GM12878 (cell line): ENCODE measurements at regions not wholly inside any gene's neighbourhood (a gene's known extent, or its start where the extent isn't known, plus 50 kb on each side); places are given as distances from the start of the nearest gene placed in this dataset.

ENCODE experiments used
- ATAC-seq: fragments of 200-7000 bp; cut with Tn5 transposase; 3 replicates; pipeline ENCODE4 v1.9.1; 2020; ENCODE audit warnings: mild to moderate bottlenecking, moderate library complexity
- BruUV-seq: library from RNA; stranded (reverse); fragments of 400-500 nt; replicated peaks from 2 replicates; lab custom pipeline; 2021; lab: Mats Ljungman, UMichigan
- CTCF ChIA-PET: fragments of 300-600 bp; sonication (Branson Sonifier 250); formaldehyde crosslinking; extraction: SDS; loops from one replicate; lab custom pipeline; 2021; ENCODE audit warnings: inconsistent platforms; lab: Yijun Ruan, JAX
- POLR2A ChIA-PET: fragments of 350-600 bp; formaldehyde crosslinking; extraction: SDS; loops from one replicate; lab custom pipeline; 2021; ENCODE audit warnings: inconsistent platforms; lab: Charles Lee
- RAD21 ChIA-PET: fragments of 300-600 bp; sonication (Branson Sonifier 250); formaldehyde crosslinking; loops from one replicate; lab custom pipeline; 2023; ENCODE audit warnings: antibody characterized with exemption; ENCODE audit not compliant: unreplicated experiment; lab: Charles Lee
- SMC1A ChIA-PET: fragments of 300-600 bp; sonication (Branson Sonifier 250); formaldehyde crosslinking; loops from one replicate; lab custom pipeline; 2023; ENCODE audit not compliant: unreplicated experiment, uncharacterized antibody; lab: Charles Lee
- DNase-seq: peaks from one replicate; pipeline ENCODE4 v3.0.0-alpha.2; 2011; ENCODE audit warnings: low read depth, low spot score
- FAIRE-seq: peaks from 3 replicates; lab custom pipeline; 2011; peaks lifted over from hg19 to GRCh38; lab: Jason Lieb, UNC
- H2AFZ ChIP-seq: 2 replicates; pipeline ENCODE4 v1.6.0; 2011; ENCODE audit warnings: low read depth, low read length, control low read depth; ENCODE audit not compliant: control insufficient read depth
- H3K27ac ChIP-seq: 2 replicates; pipeline ENCODE4 v1.5.1; 2011; ENCODE audit warnings: control low read depth; ENCODE audit not compliant: control insufficient read depth, insufficient read depth
- H3K27me3 ChIP-seq, 2 experiments: replicated peaks in 1 of 2; 2 replicates each; pipeline versions ENCODE4 v1.6.0 to v1.6.1; 2011; ENCODE audit warnings: low read length in 1 of 2; ENCODE audit not compliant: control insufficient read depth in 2 of 2, insufficient read depth in 2 of 2
- H3K36me3 ChIP-seq, 2 experiments: 2 replicates each; pipeline ENCODE4 v1.5.1; 2011; ENCODE audit warnings: low read length in 1 of 2; ENCODE audit not compliant: control insufficient read depth in 2 of 2, insufficient read depth in 2 of 2
- H3K4me1 ChIP-seq: 2 replicates; pipeline ENCODE4 v1.6.1; 2011; ENCODE audit warnings: mild to moderate bottlenecking, low read length, moderate library complexity, mixed read lengths; ENCODE audit not compliant: control insufficient read depth, insufficient read depth
- H3K4me2 ChIP-seq: 2 replicates; pipeline ENCODE4 v1.6.0; 2011; ENCODE audit warnings: control low read depth; ENCODE audit not compliant: control insufficient read depth, insufficient read depth
- H3K4me3 ChIP-seq: fragments of 200-600 bp; sonication (generic); 2 replicates; pipeline ENCODE4 v1.5.1; 2016
- H3K79me2 ChIP-seq: 2 replicates; pipeline ENCODE4 v1.6.0; 2011; ENCODE audit warnings: low read length; ENCODE audit not compliant: control insufficient read depth, insufficient read depth
- H3K9ac ChIP-seq: 2 replicates; pipeline ENCODE4 v1.8.0; 2011; ENCODE audit warnings: low read length, control low read depth, mixed read lengths; ENCODE audit not compliant: control insufficient read depth, insufficient read depth
- H3K9me3 ChIP-seq: replicated peaks from 3 replicates; pipeline ENCODE4 v1.5.1; 2011; ENCODE audit warnings: mild to moderate bottlenecking, low read length; ENCODE audit not compliant: control insufficient read depth, insufficient read depth
- H4K20me1 ChIP-seq: 2 replicates; pipeline ENCODE4 v1.6.0; 2011; ENCODE audit not compliant: control insufficient read depth, insufficient read depth
- BRCA1 ChIP-seq: IDR thresholded peaks from 2 replicates; pipeline ENCODE4 v1.6.1; 2011; ENCODE audit warnings: low read depth, low read length, improper control_type of control experiment
- CHD2 ChIP-seq: IDR thresholded peaks from 2 replicates; pipeline ENCODE4 v1.6.1; 2011; ENCODE audit warnings: low read depth, low read length, improper control_type of control experiment, borderline replicate concordance
- CTCF ChIP-seq, 3 experiments: IDR thresholded peaks in 2 of 3; conservative IDR thresholded peaks in 1 of 3; 2 replicates each; pipeline ENCODE4 v1.5.1; 2011; ENCODE audit warnings: low read depth in 3 of 3, low read length in 3 of 3, mild to moderate bottlenecking in 3 of 3, control low read depth in 2 of 3, moderate library complexity in 2 of 3, inconsistent platforms in 1 of 3, mixed read lengths in 1 of 3; ENCODE audit not compliant: control insufficient read depth in 2 of 3, insufficient read depth in 1 of 3; ENCODE audit errors: extremely low read depth in 1 of 3
- IKZF1 ChIP-seq: fragments of 450-650 bp; conservative IDR thresholded peaks from 2 replicates; pipeline ENCODE4 v1.6.1; 2017; ENCODE audit warnings: antibody characterized with exemption, mild to moderate bottlenecking
- IKZF2 ChIP-seq, 2 experiments: fragments of 450-650 bp; IDR thresholded peaks; 2 replicates each; pipeline ENCODE4 v1.6.1; 2017; ENCODE audit warnings: mild to moderate bottlenecking in 2 of 2, moderate library complexity in 2 of 2
- MXI1 ChIP-seq: fragments of 150-350 bp; IDR thresholded peaks from 2 replicates; pipeline ENCODE4 v1.6.1; 2011; ENCODE audit warnings: low read depth, mild to moderate bottlenecking, inconsistent platforms, low read length, improper control_type of control experiment
- NFYB ChIP-seq: IDR thresholded peaks from 2 replicates; pipeline ENCODE4 v1.6.1; 2011; ENCODE audit warnings: low read depth, mild to moderate bottlenecking, low read length, improper control_type of control experiment, moderate library complexity; ENCODE audit not compliant: insufficient read depth
- POLR2AphosphoS2 ChIP-seq: IDR thresholded peaks from 2 replicates; pipeline ENCODE4 v1.6.1; 2011; ENCODE audit warnings: low read depth, mild to moderate bottlenecking, low read length, improper control_type of control experiment, moderate library complexity
- POLR2AphosphoS5 ChIP-seq: IDR thresholded peaks from 2 replicates; pipeline ENCODE4 v1.6.1; 2011; ENCODE audit warnings: mild to moderate bottlenecking, low read length, inconsistent platforms
- POU2F2 ChIP-seq: IDR thresholded peaks from 3 replicates; pipeline ENCODE4 v1.6.1; 2011; ENCODE audit warnings: low read depth, mild to moderate bottlenecking, low read length, borderline replicate concordance
- RELB ChIP-seq: fragments of 450-650 bp; IDR thresholded peaks from 2 replicates; pipeline ENCODE4 v1.6.1; 2017; ENCODE audit warnings: low read depth, mild to moderate bottlenecking, moderate library complexity
- RFX5 ChIP-seq: IDR thresholded peaks from 2 replicates; pipeline ENCODE4 v1.6.1; 2011; ENCODE audit warnings: low read depth, low read length, improper control_type of control experiment
- RUNX3 ChIP-seq: IDR thresholded peaks from 2 replicates; pipeline ENCODE4 v1.6.1; 2012; ENCODE audit warnings: low read length, inconsistent platforms
- TBL1XR1 ChIP-seq: IDR thresholded peaks from 2 replicates; pipeline ENCODE4 v1.6.1; 2012; ENCODE audit warnings: low read depth, low read length, improper control_type of control experiment
- TCF12 ChIP-seq: IDR thresholded peaks from 2 replicates; pipeline ENCODE4 v1.6.1; 2011; ENCODE audit warnings: low read depth, mild to moderate bottlenecking, low read length
- YBX1 ChIP-seq: fragments of 450-650 bp; IDR thresholded peaks from 2 replicates; pipeline ENCODE4 v1.6.1; 2016; ENCODE audit warnings: antibody characterized with exemption
- ZNF217 ChIP-seq: fragments of 450-650 bp; IDR thresholded peaks from 2 replicates; pipeline ENCODE4 v1.6.1; 2017; ENCODE audit warnings: antibody characterized with exemption, mild to moderate bottlenecking
- ZNF274 ChIP-seq: IDR thresholded peaks from one replicate; pipeline ENCODE4 v1.8.0; 2011; ENCODE audit not compliant: insufficient read length, insufficient read depth
- ZNF622 ChIP-seq: fragments of 450-650 bp; IDR thresholded peaks from 2 replicates; pipeline ENCODE4 v1.6.1; 2017; ENCODE audit warnings: mild to moderate bottlenecking, inconsistent platforms
- WGBS: methylation state at CpG from one replicate; pipeline ENCODE4 v1.1.6; 2016; ENCODE audit warnings: low lambda C conversion rate; ENCODE audit not compliant: insufficient replicate concordance, insufficient coverage; ENCODE audit errors: missing lambda C conversion rate; 5-methylcytosine and 5-hydroxymethylcytosine counted together
- in situ Hi-C: fragments of 300-500 bp; cut with MboI; formaldehyde crosslinking; loops from 9 replicates; pipeline ENCODE4 v1.14.3; 2018; ENCODE audit warnings: mixed read lengths
- intact Hi-C: fragments of 100-400 bp; cut with micrococcal nuclease; formaldehyde crosslinking; loops from one replicate; pipeline ENCODE4 v1.14.2; 2022; ENCODE audit not compliant: unreplicated experiment
- TF ChIP-seq, protein P1 (sequence below): fragments of 450-650 bp; IDR thresholded peaks from 2 replicates; pipeline ENCODE4 v1.6.1; 2014; ENCODE audit warnings: mild to moderate bottlenecking

DNA sequence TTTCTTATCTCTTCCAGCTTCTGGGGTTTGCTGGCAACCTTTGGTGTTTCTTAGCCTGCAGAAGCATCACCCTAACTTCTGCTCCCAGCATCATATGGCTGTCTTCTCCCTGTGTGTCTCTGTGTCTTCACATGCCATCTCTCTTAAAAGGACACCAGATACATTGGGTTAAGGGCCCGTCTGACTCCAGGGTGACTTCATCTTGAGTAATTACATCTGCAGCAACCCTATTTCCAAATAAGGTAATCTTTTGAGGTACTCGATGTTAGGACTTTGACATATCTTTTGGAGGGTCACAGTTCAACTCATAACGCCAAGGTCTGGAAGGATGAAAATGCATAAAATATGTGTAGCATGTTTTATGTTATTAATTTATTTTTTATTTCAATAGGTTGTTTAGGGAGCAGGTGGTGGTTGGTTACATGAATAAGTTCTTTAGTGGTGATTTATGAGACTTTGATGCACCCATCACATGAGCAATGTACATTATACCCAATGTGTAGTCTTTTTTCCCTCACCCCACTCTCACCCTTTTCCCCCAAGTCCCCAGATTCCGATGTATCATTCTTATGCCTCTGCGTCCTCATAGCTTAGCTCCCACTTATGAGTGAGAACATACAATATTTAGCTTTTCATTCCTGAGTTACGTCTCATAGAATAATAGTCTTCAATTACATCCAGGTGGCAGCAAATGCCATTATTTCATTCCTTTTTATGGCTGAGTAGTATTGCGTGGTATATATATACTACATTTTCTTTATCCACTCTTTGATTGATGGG, 131.1 kb downstream of the TBXT start:
- ChIA-PET CTCF (no interaction called here), POLR2A (interaction anchor here (0.6 kb wide), 1 partner anchor 591 kb away, joined by 3 read pairs; no protein-coding TSS in a partner anchor), SMC1A (interaction anchor here (1.1 kb wide), 1 partner anchor 12 kb away, joined by 3 read pairs; no protein-coding TSS in a partner anchor)
- Histone ChIP-seq H3K27ac (no peak overlapping the region), H3K4me2 (no peak overlapping the region), H3K9me3 (no peaks in the 10 kb centered on the region), H3K36me3 (no peaks in the 10 kb centered on the region), H2AFZ (no peak overlapping the region), H3K9ac (no peak overlapping the region), H3K27me3 (no peaks in the 10 kb centered on the region), H3K4me1 (no peaks in the 10 kb centered on the region), H4K20me1 (no peaks in the 10 kb centered on the region), H3K4me3 (no peak overlapping the region)
- FAIRE-seq, result no peak
- no TSS peak for BruUV-seq
- 32% methylated on average over 7 of the region's 7 CpGs for WGBS
- TF ChIP-seq IKZF1 (no peak), POLR2AphosphoS5 (no peak), RUNX3 (no peak), CTCF (IDR thresholded peaks at IDR 0.05 in 2 of 3, conservative IDR thresholded peaks at IDR 0.05 in 1 of 3; ENCODE audit: control insufficient read depth in 2 of 3, extremely low read depth in 1 of 3, insufficient read depth in 1 of 3, low read depth in 3 of 3, low read length in 3 of 3) (no peak), NFYB (no peak), IKZF2 (IDR thresholded peaks at IDR 0.05) (no peak), YBX1 (no peak), POLR2AphosphoS2 (no peak), MXI1 (no peak), CHD2 (no peak), ZNF622 (no peak), TBL1XR1 (no peak), TCF12 (no peak), ZNF274 (no peak), BRCA1 (no peak), ZNF217 (no peak), RFX5 (no peak), RELB (no peak), POU2F2 (no peak)
- TF ChIP-seq, protein P1, sequence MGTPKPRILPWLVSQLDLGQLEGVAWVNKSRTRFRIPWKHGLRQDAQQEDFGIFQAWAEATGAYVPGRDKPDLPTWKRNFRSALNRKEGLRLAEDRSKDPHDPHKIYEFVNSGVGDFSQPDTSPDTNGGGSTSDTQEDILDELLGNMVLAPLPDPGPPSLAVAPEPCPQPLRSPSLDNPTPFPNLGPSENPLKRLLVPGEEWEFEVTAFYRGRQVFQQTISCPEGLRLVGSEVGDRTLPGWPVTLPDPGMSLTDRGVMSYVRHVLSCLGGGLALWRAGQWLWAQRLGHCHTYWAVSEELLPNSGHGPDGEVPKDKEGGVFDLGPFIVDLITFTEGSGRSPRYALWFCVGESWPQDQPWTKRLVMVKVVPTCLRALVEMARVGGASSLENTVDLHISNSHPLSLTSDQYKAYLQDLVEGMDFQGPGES, result no peak
- TF ChIP-seq, all 136 proteins: peak for 0
- DNase-seq (no peak), ATAC-seq (no peak)
- H3K79me2 ChIP-seq, result no peaks in the 10 kb centered on the region
- intact Hi-C loops, result no loop called here
- in situ Hi-C loops, result no loop called here
- RAD21 ChIA-PET, result no interaction called here
